H9 (cell line): ENCODE measurements at regions not wholly inside any gene's neighbourhood (a gene's known extent, or its start where the extent isn't known, plus 50 kb on each side); places are given as distances from the start of the nearest gene placed in this dataset.

Experiments
- DNase-seq: peaks from one replicate; pipeline ENCODE4 v3.0.0-alpha.2; 2017
- H2AFZ ChIP-seq: one replicate; pipeline ENCODE4 v1.6.1; 2013; ENCODE audit warnings: mild to moderate bottlenecking, low read length, control low read depth, moderate library complexity
- H2AK5ac ChIP-seq: 2 replicates; pipeline ENCODE4 v1.6.1; 2013; ENCODE audit warnings: low read length, control low read depth, mixed read lengths; ENCODE audit not compliant: insufficient read length
- H2BK120ac ChIP-seq: one replicate; pipeline ENCODE4 v1.6.1; 2013; ENCODE audit warnings: low read depth, mild to moderate bottlenecking, low read length, control low read depth, inconsistent platforms; ENCODE audit not compliant: poor library complexity, severe bottlenecking
- H2BK12ac ChIP-seq: 2 replicates; pipeline ENCODE4 v1.6.1; 2013; ENCODE audit warnings: low read length, control low read depth, mixed read lengths, low read depth; ENCODE audit not compliant: insufficient read length
- H2BK15ac ChIP-seq: 2 replicates; pipeline ENCODE4 v1.6.1; 2013; ENCODE audit warnings: low read depth, low read length, control low read depth
- H2BK20ac ChIP-seq: one replicate; pipeline ENCODE4 v1.6.1; 2013; ENCODE audit warnings: low read depth, mild to moderate bottlenecking, low read length, control low read depth, inconsistent platforms; ENCODE audit not compliant: poor library complexity, severe bottlenecking
- H2BK5ac ChIP-seq: 2 replicates; pipeline ENCODE4 v1.6.1; 2013; ENCODE audit warnings: low read length, control low read depth, mixed read lengths; ENCODE audit not compliant: insufficient read length
- H3K14ac ChIP-seq: 2 replicates; pipeline ENCODE4 v1.6.1; 2013; ENCODE audit warnings: low read length, control low read depth; ENCODE audit not compliant: insufficient read depth
- H3K18ac ChIP-seq: 2 replicates; pipeline ENCODE4 v1.6.1; 2013; ENCODE audit warnings: low read depth, mild to moderate bottlenecking, mixed read lengths, low read length, control low read depth; ENCODE audit not compliant: insufficient read length
- H3K23ac ChIP-seq: 2 replicates; pipeline ENCODE4 v1.6.1; 2013; ENCODE audit warnings: low read length, control low read depth, mixed read lengths, low read depth; ENCODE audit not compliant: insufficient read length
- H3K23me2 ChIP-seq: 2 replicates; pipeline ENCODE4 v1.6.1; 2013; ENCODE audit warnings: low read depth, mild to moderate bottlenecking, mixed read lengths, low read length, control low read depth; ENCODE audit not compliant: insufficient read length, poor library complexity, severe bottlenecking
- H3K27ac ChIP-seq: 2 replicates; pipeline ENCODE4 v1.5.1; 2013; ENCODE audit warnings: low read length, control low read depth, mixed read lengths, low read depth; ENCODE audit not compliant: insufficient read length
- H3K27me3 ChIP-seq: 2 replicates; pipeline ENCODE4 v1.6.1; 2013; ENCODE audit warnings: low read length, control low read depth, inconsistent platforms; ENCODE audit not compliant: insufficient read depth
- H3K4ac ChIP-seq: 2 replicates; pipeline ENCODE4 v1.6.1; 2013; ENCODE audit warnings: low read depth, mild to moderate bottlenecking, control low read depth, inconsistent platforms, low read length, moderate library complexity
- H3K4me1 ChIP-seq: 2 replicates; pipeline ENCODE4 v1.6.1; 2013; ENCODE audit warnings: low read length, control low read depth, inconsistent platforms; ENCODE audit not compliant: insufficient read depth
- H3K4me2 ChIP-seq: 2 replicates; pipeline ENCODE4 v1.6.1; 2013; ENCODE audit warnings: low read length, control low read depth, mixed read lengths; ENCODE audit not compliant: insufficient read length, insufficient read depth
- H3K56ac ChIP-seq: 2 replicates; pipeline ENCODE4 v1.6.1; 2013; ENCODE audit warnings: low read depth, mild to moderate bottlenecking, mixed read lengths, low read length, control low read depth; ENCODE audit not compliant: insufficient read length
- H3K79me1 ChIP-seq: 2 replicates; pipeline ENCODE4 v1.6.1; 2013; ENCODE audit warnings: low read depth, mild to moderate bottlenecking, moderate library complexity, low read length, control low read depth, inconsistent platforms; ENCODE audit not compliant: insufficient read depth, poor library complexity, severe bottlenecking
- H3K79me2 ChIP-seq: 2 replicates; pipeline ENCODE4 v1.6.1; 2013; ENCODE audit warnings: low read length, control low read depth, inconsistent platforms; ENCODE audit not compliant: insufficient read depth
- H3K9ac ChIP-seq: 2 replicates; pipeline ENCODE4 v1.6.1; 2013; ENCODE audit warnings: low read length, control low read depth, mixed read lengths; ENCODE audit not compliant: insufficient read length; ENCODE audit errors: extremely low read depth
- H3K9me3 ChIP-seq: one replicate; pipeline ENCODE4 v1.6.1; 2013; ENCODE audit warnings: low read depth, low read length, inconsistent platforms; ENCODE audit not compliant: control insufficient read depth
- H3T11ph ChIP-seq: one replicate; pipeline ENCODE4 v1.6.1; 2013; ENCODE audit warnings: mild to moderate bottlenecking, low read length, control low read depth, inconsistent platforms
- H4K20me1 ChIP-seq: one replicate; pipeline ENCODE4 v1.6.1; 2013; ENCODE audit not compliant: control insufficient read depth, insufficient read length, insufficient read depth
- H4K5ac ChIP-seq: 2 replicates; pipeline ENCODE4 v1.6.1; 2013; ENCODE audit warnings: low read depth, mild to moderate bottlenecking, mixed read lengths, low read length, control low read depth; ENCODE audit not compliant: insufficient read length
- H4K8ac ChIP-seq: replicated peaks from 2 replicates; pipeline ENCODE4 v1.6.1; 2013; ENCODE audit warnings: low read length, control low read depth, mixed read lengths, low read depth; ENCODE audit not compliant: insufficient read length
- H4K91ac ChIP-seq: 2 replicates; pipeline ENCODE4 v1.6.1; 2013; ENCODE audit warnings: low read depth, mild to moderate bottlenecking, moderate library complexity, mixed read lengths, low read length, control low read depth; ENCODE audit not compliant: insufficient read length
- H3K27ac Mint-ChIP-seq, 3 experiments: 2 replicates in 2 of 3; 3 replicates in 1 of 3; pipeline ENCODE4 v1.8.0; 2020 to 2021; ENCODE audit warnings: mixed read lengths in 3 of 3, mild to moderate bottlenecking in 1 of 3, moderate library complexity in 1 of 3
- H3K27me3 Mint-ChIP-seq: 2 replicates; pipeline ENCODE4 v1.8.0; 2021; ENCODE audit warnings: low read depth, mild to moderate bottlenecking, moderate library complexity, mixed read lengths
- H3K36me3 Mint-ChIP-seq, 3 experiments: 2 replicates in 2 of 3; 3 replicates in 1 of 3; pipeline ENCODE4 v1.8.0; 2020 to 2021; ENCODE audit warnings: low read depth in 3 of 3, mixed read lengths in 3 of 3; ENCODE audit not compliant: insufficient read depth in 1 of 3
- H3K4me1 Mint-ChIP-seq, 2 experiments: 2 replicates each; pipeline ENCODE4 v1.8.0; 2020; ENCODE audit warnings: mixed read lengths in 2 of 2
- H3K4me3 Mint-ChIP-seq, 2 experiments: 2 replicates in 1 of 2; 3 replicates in 1 of 2; pipeline ENCODE4 v1.8.0; 2020 to 2021; ENCODE audit warnings: mild to moderate bottlenecking in 2 of 2, mixed read lengths in 2 of 2, moderate library complexity in 1 of 2
- H3K9me3 Mint-ChIP-seq, 2 experiments: 2 replicates in 1 of 2; 3 replicates in 1 of 2; pipeline ENCODE4 v1.8.0; 2020; ENCODE audit warnings: mild to moderate bottlenecking in 2 of 2, mixed read lengths in 2 of 2, moderate library complexity in 1 of 2
- CTCF ChIP-seq: fragments of 200-600 bp; sonication (generic); conservative IDR thresholded peaks from 3 replicates; pipeline ENCODE4 v1.8.0; 2021; ENCODE audit warnings: antibody characterized with exemption, mild to moderate bottlenecking
- WGBS: extraction: QIAGEN DNeasy Blood & Tissue Kit; methylation state at CpG from one replicate; pipeline ENCODE4 v1.1.7; 2013; ENCODE audit warnings: missing lambda C conversion rate, low lambda C conversion rate, mixed read lengths; ENCODE audit not compliant: insufficient read length; ENCODE audit errors: extremely low coverage; 5-methylcytosine and 5-hydroxymethylcytosine counted together

DNA sequence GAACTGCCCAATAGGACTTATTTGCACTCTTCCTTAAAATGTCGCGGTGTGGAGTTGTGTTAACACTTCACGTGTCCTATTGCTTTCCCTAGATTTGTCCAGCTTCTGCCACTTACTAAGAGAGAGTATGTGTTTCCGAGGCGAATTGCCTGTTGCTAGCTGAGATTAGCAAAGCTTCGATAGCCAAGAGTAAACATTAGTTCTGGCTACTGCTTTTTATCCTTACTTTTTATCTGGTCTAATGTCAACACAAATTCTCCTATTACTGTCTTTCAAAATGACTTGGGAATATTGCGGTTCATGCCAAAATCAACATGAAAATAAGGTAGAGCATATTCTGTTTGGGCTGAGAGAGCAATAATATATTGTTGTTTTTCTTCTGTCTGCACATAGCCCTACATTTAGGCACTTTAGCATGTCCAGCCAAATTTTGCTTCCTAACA, 90.4 kb upstream of the VEGFC start:
- H2AFZ ChIP-seq, result no peak overlapping the region
- no peak overlapping the region for H3K9ac ChIP-seq
- no peak overlapping the region for H2BK12ac ChIP-seq

More for the DNA sequence above, 90.4 kb upstream of the VEGFC start:
- Histone ChIP-seq H3K79me2 (no peaks in the 10 kb centered on the region), H3K27ac (no peak overlapping the region), H2BK120ac (no peak overlapping the region), H3K27me3 (no peaks in the 10 kb centered on the region), H2AK5ac (no peak overlapping the region), H3K18ac (no peak overlapping the region), H4K8ac (no peak overlapping the region), H3K23me2 (no peaks in the 10 kb centered on the region), H3K4me1 (no peaks in the 10 kb centered on the region), H3K4ac (no peak overlapping the region), H3K4me2 (no peak overlapping the region), H2BK15ac (no peak overlapping the region), H3T11ph (no peak overlapping the region), H2BK5ac (no peak overlapping the region), H4K20me1 (no peaks in the 10 kb centered on the region), H3K56ac (no peak overlapping the region), H3K79me1 (no peaks in the 10 kb centered on the region), H3K9me3 (no peaks in the 10 kb centered on the region), H2BK20ac (no peak overlapping the region), H3K23ac (no peak overlapping the region), H3K14ac (no peak overlapping the region), H4K91ac (no peak overlapping the region), H4K5ac (no peak overlapping the region)
- no peaks in the 10 kb centered on the region; the same call in 1 of the 2 replicates for H3K27me3 Mint-ChIP-seq
- H3K27ac Mint-ChIP-seq, result no peak overlapping the region
- WGBS, result no CpG with 5 or more reads among the region's 7 CpGs
- no peak for TF ChIP-seq CTCF
- peaks cover 0 to 5% (median 0%) of the 10 kb centered on the region in 3 experiments; a peak in 2 of 7 replicates for H3K36me3 Mint-ChIP-seq
- DNase-seq, result no peak
- H3K4me3 Mint-ChIP-seq, result no peak overlapping the region
- peaks cover 0 to 2% of the 10 kb centered on the region in 2 experiments; a peak in 2 of 5 replicates for H3K9me3 Mint-ChIP-seq
- H3K4me1 Mint-ChIP-seq, result peaks cover 0 to 8% of the 10 kb centered on the region in 2 experiments; a peak in 2 of 4 replicates
